Stomach (tissue), 8 donors: ENCODE measurements at regions not wholly inside any gene's neighbourhood (a gene's known extent, or its start where the extent isn't known, plus 50 kb on each side); places are given as distances from the start of the nearest gene placed in this dataset.

Experiments
- DNase-seq, 2 donors: peaks; one replicate each; pipeline versions ENCODE4 v3.0.0 to v3.0.0-alpha.2; 2013 to 2019
- H3K27ac ChIP-seq, 5 donors: fragments of 200-600 bp in 4 of 5; sonication (generic) in 4 of 5; one replicate each; pipeline ENCODE4 v1.5.1; 2013 to 2019; ENCODE audit warnings: mild to moderate bottlenecking in 1 of 5, moderate library complexity in 1 of 5
- H3K27me3 ChIP-seq, 3 donors: fragments of 200-600 bp; sonication (generic); one replicate each; pipeline ENCODE4 v1.5.1; 2017 to 2019; ENCODE audit warnings: mixed run types in 1 of 3
- H3K36me3 ChIP-seq, 4 donors: fragments of 200-600 bp; sonication (generic); 1 replicate in 3 of 4; 2 replicates in 1 of 4; pipeline ENCODE4 v1.5.1; 2016 to 2019
- H3K4me1 ChIP-seq, 4 donors: fragments of 200-600 bp; sonication (generic); one replicate each; pipeline ENCODE4 v1.5.1; 2016 to 2019
- H3K4me3 ChIP-seq, 4 donors: fragments of 200-600 bp; sonication (generic) in 3 of 4; one replicate each; pipeline ENCODE4 v1.5.1; 2016 to 2019; ENCODE audit warnings: mild to moderate bottlenecking in 1 of 4
- H3K9me3 ChIP-seq, 4 donors: fragments of 200-600 bp; sonication (generic); one replicate each; pipeline ENCODE4 v1.5.1; 2016 to 2019
- CTCF ChIP-seq, 7 experiments: fragments of 450-650 bp in 4 of 7; fragments of 200-600 bp in 3 of 7; sonication (generic) in 3 of 7; IDR thresholded peaks; one replicate each; pipeline ENCODE4 v1.5.1; 2016 to 2019; ENCODE audit warnings: antibody characterized with exemption in 7 of 7, control low read depth in 2 of 7, mild to moderate bottlenecking in 1 of 7
- EP300 ChIP-seq: sonication (generic); formaldehyde crosslinking; IDR thresholded peaks from one replicate; pipeline ENCODE4 v1.6.1; 2017; ENCODE audit warnings: antibody characterized with exemption
- POLR2A ChIP-seq, 4 donors: fragments of 450-650 bp; IDR thresholded peaks; one replicate each; pipeline ENCODE4 v1.6.1; 2016; ENCODE audit warnings: antibody characterized with exemption in 4 of 4, control low read depth in 2 of 4, mild to moderate bottlenecking in 1 of 4, moderate library complexity in 1 of 4
- POLR2AphosphoS5 ChIP-seq, 3 donors: sonication (generic); formaldehyde crosslinking; IDR thresholded peaks; one replicate each; pipeline ENCODE4 v1.6.1; 2016; ENCODE audit warnings: antibody characterized with exemption in 3 of 3
- WGBS, 5 donors: extraction: QIAGEN DNeasy Blood & Tissue Kit in 3 of 5; methylation state at CpG; one replicate each; pipeline versions ENCODE4 v1.1.5 to v1.1.7; 2013 to 2018; 5-methylcytosine and 5-hydroxymethylcytosine counted together
- intact Hi-C: fragments of 100-400 bp; cut with DNase I; formaldehyde crosslinking; loops from one replicate; pipeline ENCODE4 v1.15.1; 2023; ENCODE audit warnings: low total_unique reads
- donor health status: healthy with polysubstance abuse.
- donor health status: Bipolar disorder and iron deficiency.
- donor health status: healthy.

GRCh38 chr1:234540404-234540762, 61.4 kb upstream of the TARBP1 start:
- 70 to 95% (median 93%) methylated on average over 5 of the region's 5 CpGs for WGBS, 5 donors
- Histone ChIP-seq H3K9me3 (no peaks in the 10 kb centered on the region), H3K4me3 (no peak overlapping the region), H3K27ac (peak overlapping the region in 3 of 5 donors; percentile 96 to 97 (median 97)), H3K27me3 (no peaks in the 10 kb centered on the region), H3K36me3 (no peaks in the 10 kb centered on the region), H3K4me1 (peaks cover 38 to 98% (median 68%) of the 10 kb centered on the region in 4 donors)
- intact Hi-C loops, result loop anchor here (10.0 kb wide), 1 partner anchor 54 kb away; no protein-coding TSS in a partner anchor
- TF ChIP-seq EP300 (no peak), POLR2A (IDR thresholded peaks at IDR 0.05) (no peak), POLR2AphosphoS5 (IDR thresholded peaks at IDR 0.05) (no peak)
- no peak for DNase-seq

GRCh38 chr1:234539666-234540403, 60.9 kb upstream of the TARBP1 start:
- H3K9me3 ChIP-seq, result no peaks in the 10 kb centered on the region
- H3K4me1 ChIP-seq, result peaks cover 38 to 98% (median 68%) of the 10 kb centered on the region in 4 donors
- WGBS, 5 donors, result 77 to 91% (median 86%) methylated on average over 9 of the region's 9 CpGs
- H3K4me3 ChIP-seq, result no peak overlapping the region
- intact Hi-C loops, result loop anchor here (10.0 kb wide), 1 partner anchor 55 kb away; no protein-coding TSS in a partner anchor
- no peak for DNase-seq
- no peaks in the 10 kb centered on the region for H3K36me3 ChIP-seq
- no peak for TF ChIP-seq POLR2A (IDR thresholded peaks at IDR 0.05)
- H3K27me3 ChIP-seq, result no peaks in the 10 kb centered on the region
- peak overlapping the region in 4 of 5 donors; percentile 61 to 97 (median 96) for H3K27ac ChIP-seq

- 54 to 68% (median 57%) methylated on average over 14 of the region's 14 CpGs for WGBS, 5 donors
- Histone ChIP-seq H3K27me3 (no peaks in the 10 kb centered on the region), H3K4me3 (no peak overlapping the region), H3K9me3 (no peaks in the 10 kb centered on the region), H3K36me3 (no peaks in the 10 kb centered on the region), H3K4me1 (peaks cover 38 to 98% (median 68%) of the 10 kb centered on the region in 4 donors), H3K27ac (peak overlapping the region in 4 of 5 donors; percentile 61 to 97 (median 96))
- peak in 1 of 3 donors; percentile 25 for TF ChIP-seq POLR2AphosphoS5 (IDR thresholded peaks at IDR 0.05)
- TF ChIP-seq CTCF (IDR thresholded peaks at IDR 0.05), result no peak
- no peak for TF ChIP-seq POLR2A (IDR thresholded peaks at IDR 0.05)
- TF ChIP-seq EP300, result peak; percentile 20
- peak in 1 of 2 donors; percentile 57 for DNase-seq
- intact Hi-C loops, result no loop called here
Observed at GRCh38 chr1:234538930-234539649, 60.1 kb upstream of the TARBP1 start.

GRCh38 chr1:234538062-234538731, 59.2 kb upstream of the TARBP1 start:
- 67 to 79% (median 74%) methylated on average over 16 to 19 of the region's 19 CpGs for WGBS, 5 donors
- Histone ChIP-seq H3K27ac (peak overlapping the region in 4 of 5 donors; percentile 61 to 97 (median 96)), H3K4me3 (no peak overlapping the region), H3K4me1 (peaks cover 37 to 98% (median 68%) of the 10 kb centered on the region in 4 donors), H3K9me3 (no peaks in the 10 kb centered on the region), H3K27me3 (no peaks in the 10 kb centered on the region), H3K36me3 (no peaks in the 10 kb centered on the region)
- intact Hi-C loops, result no loop called here
- TF ChIP-seq CTCF (IDR thresholded peaks at IDR 0.05) (no peak), EP300 (peak; percentile 97), POLR2AphosphoS5 (IDR thresholded peaks at IDR 0.05) (peak in 1 of 3 donors; percentile 88)
- peak in 1 of 2 donors; percentile 67 for DNase-seq

GRCh38 chr1:234537236-234537635, 58.3 kb upstream of the TARBP1 start:
- TF ChIP-seq CTCF (IDR thresholded peaks at IDR 0.05), result no peak
- TF ChIP-seq EP300, result no peak
- TF ChIP-seq POLR2AphosphoS5 (IDR thresholded peaks at IDR 0.05), result no peak
- no peak for TF ChIP-seq POLR2A (IDR thresholded peaks at IDR 0.05)
- no peak for DNase-seq
- Histone ChIP-seq H3K27ac (peak overlapping the region in 4 of 5 donors; percentile 95 to 97 (median 96)), H3K4me3 (no peak overlapping the region), H3K27me3 (no peaks in the 10 kb centered on the region), H3K36me3 (no peaks in the 10 kb centered on the region), H3K9me3 (no peaks in the 10 kb centered on the region), H3K4me1 (peaks cover 47 to 98% (median 73%) of the 10 kb centered on the region in 4 donors)
- WGBS, 5 donors, result 73 to 88% (median 84%) methylated on average over 5 of the region's 5 CpGs
- intact Hi-C loops, result no loop called here
